NB4 (cell line): ENCODE measurements at regions not wholly inside any gene's neighbourhood (a gene's known extent, or its start where the extent isn't known, plus 50 kb on each side); places are given as distances from the start of the nearest gene placed in this dataset.

Experiments
- CTCF ChIP-seq: IDR thresholded peaks from one replicate; pipeline ENCODE4 v1.5.1; 2012; ENCODE audit warnings: low read depth, low read length
- MAX ChIP-seq: IDR thresholded peaks from 2 replicates; pipeline ENCODE4 v1.6.1; 2011; ENCODE audit warnings: low read depth, low read length

- TF ChIP-seq CTCF (no peak), MAX (no peak)
Observed at GRCh38 chr9:115913696-115914095, 239.9 kb upstream of the PAPPA start.
